Occipital lobe (tissue), 1 donor: ENCODE measurements at regions not wholly inside any gene's neighbourhood (a gene's known extent, or its start where the extent isn't known, plus 50 kb on each side); places are given as distances from the start of the nearest gene placed in this dataset.
"Not testable (repeated sequence)": the region's sequence is repeated elsewhere in the genome, so short reads cannot be mapped to it uniquely, and the experiment has no call there.

ENCODE experiments used
- DNase-seq: peaks from one replicate; lab custom pipeline; 2025; lab: John Stamatoyannopoulos, UW

DNA sequence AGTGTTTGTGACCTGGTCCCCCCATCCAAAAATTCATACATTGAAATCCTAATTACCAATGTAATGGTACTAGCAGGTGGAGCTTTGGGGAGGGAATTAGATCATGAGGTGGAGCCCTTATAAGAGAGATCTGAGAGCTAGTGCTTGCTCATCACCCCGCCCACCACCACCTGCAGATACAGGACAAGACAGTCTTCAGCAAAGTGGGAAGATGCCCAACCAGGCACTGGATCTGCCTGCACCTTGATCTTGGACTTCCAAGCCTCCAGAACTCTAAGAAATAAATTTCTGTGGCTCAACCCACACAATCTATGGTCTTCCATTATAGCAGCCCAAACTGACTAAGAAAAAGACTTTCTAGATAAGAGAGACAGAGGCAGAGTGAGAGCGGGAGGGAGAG is 343.4 kb downstream of the LRRIQ3 start:
- DNase-seq, result no peak

DNA sequence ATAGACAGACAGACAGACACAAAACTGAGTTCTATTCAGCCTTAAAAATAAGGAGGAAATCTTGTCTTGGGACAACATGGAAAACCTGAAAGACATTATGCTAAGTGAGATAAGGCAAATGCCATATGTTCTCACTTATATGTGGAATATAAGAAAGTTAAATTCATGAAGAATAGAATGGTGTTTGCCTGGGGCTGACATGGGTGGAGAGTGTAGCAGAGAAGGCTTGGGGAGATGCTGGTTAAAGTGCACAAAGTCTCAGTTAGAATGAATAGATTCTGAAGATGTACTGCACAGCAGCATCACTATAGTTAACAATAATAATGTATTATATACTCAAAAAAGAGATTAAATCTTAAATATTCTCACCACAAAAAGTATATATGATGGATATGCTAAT is 355.5 kb downstream of the LRRIQ3 start:
- no peak for DNase-seq

DNA sequence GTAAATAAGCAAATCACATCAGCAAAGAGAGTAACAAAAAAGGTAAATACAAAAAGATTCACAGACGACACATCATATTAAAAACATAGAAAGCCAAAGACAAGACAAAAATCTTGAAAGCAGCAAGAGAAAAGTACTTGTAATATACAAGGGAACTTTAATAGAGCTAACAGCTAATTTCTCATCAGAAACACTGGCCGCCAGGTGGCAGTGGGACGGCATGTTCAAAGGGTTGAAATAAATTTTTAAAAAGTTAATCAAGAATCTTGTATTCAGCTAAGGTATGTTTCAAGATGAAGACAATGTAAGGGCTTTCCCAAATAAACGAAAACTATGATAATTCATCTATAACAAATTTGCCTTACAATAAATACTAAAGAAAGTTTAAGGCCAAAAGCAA is 358.1 kb downstream of the LRRIQ3 start:
- DNase-seq, result no peak

DNA sequence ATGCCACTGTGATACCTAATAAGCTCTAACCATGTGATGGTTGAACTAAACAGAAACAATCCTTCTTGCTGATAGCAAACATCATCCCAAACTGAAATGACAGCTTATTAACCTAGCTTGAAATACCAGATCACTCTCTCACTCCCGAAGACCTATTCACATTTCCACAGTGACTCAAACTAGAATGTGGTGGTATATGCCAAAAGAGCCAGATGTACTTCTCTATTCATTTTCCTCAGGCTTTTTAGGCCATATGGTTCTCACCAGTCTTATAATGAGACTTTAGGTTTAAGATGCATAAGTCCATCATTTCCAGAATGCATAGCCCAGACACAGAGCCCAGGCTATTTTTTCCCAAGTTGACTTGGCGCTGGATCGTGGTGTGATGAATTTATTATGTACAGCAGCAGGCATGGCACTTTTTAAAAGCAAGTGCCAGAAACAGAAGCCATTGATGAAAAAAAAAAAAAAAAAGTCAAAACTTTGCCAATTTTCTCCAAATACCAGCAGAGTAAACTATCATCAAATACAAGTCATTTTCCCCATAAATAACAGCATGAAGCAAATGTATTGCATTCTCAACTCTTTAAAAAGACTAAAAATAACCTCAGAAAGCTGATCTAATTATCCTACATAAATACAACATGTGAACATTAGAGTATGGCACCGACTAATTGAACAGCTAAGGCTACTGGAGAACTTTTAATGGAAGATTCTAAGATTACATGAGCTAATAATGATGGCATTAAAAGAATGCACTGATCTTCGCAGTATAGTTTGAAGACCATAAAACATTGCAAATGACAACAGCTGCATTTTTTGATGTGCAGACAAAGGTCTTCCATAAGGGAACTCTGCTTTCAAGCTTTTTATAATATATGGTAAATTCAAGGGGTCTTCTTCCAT is 365.4 kb downstream of the LRRIQ3 start:
- peak; percentile 7 for DNase-seq

DNA sequence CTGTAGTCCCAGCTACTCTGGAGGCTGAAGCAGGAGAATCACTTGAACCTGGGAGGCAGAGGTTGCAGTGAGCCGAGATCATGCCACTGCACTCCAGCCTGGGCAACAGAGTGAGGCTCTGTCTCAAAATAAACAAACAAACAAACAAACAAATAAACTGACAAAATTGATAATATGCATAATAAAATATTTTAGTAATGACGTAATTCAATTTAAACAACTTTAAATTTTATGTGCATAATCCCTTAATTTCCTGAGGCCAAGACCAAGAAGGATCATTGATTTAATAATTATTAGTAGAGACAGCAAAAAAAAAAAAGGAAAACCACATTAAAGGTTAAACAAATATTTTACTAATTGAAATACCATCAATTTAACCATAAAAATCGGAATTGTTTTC is 370.7 kb downstream of the LRRIQ3 start:
- DNase-seq, result not testable (repeated sequence)

DNA sequence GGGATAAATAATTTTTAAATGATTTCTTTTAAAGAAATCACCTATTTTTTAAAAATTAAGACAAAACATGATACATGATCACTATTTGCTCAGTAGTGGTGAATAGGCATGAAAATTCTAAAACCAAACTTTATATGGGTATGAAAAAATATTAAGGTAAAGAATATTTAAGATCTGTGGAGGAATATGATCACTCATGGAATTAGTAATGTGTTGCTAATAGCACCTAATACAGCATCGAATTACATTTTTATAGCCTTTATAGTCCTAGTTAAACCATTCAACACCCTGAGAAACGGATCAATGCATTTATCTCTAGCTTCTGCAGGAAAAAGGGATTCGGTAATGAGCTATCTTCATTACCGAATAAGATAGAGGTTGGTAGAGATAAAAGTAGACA is 373.9 kb downstream of the LRRIQ3 start:
- DNase-seq, result no peak

DNA sequence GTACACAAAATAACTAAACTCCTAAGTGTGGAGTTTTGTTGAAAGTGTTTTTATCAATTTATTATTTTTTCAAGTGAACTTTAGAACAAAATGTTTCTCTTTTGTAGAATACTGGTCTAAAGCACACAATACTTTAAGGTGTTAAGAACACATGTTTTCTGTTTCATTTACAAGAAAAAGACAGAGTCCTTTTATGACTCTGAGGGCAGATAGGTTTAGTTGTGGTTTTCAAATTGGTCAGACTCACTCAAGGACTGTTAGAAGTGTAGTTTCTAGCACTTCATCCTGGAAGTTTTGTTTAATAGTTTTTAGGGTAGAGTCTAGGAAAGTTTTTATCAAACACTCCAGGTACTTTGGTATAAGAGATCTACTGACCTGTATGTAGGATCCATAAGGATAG is 376.5 kb downstream of the LRRIQ3 start:
- no peak for DNase-seq

DNA sequence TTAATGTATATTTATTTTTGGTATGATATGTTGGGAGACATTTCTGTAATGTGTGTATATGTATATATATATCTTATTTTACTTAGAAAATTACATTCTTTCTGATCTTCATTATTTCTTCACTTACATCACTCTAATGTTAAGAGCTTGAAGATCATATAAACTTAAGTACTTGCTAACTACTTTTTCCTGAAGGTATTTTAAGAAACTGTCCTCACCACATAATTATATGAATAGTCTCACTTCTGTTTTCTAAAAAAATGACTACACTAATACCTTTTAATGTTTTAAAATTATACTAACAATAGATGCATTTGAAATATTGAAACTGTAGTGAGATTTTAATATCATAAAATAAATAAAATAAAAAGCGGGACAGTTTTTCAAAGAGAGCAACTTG is 377.1 kb downstream of the LRRIQ3 start:
- no peak for DNase-seq

DNA sequence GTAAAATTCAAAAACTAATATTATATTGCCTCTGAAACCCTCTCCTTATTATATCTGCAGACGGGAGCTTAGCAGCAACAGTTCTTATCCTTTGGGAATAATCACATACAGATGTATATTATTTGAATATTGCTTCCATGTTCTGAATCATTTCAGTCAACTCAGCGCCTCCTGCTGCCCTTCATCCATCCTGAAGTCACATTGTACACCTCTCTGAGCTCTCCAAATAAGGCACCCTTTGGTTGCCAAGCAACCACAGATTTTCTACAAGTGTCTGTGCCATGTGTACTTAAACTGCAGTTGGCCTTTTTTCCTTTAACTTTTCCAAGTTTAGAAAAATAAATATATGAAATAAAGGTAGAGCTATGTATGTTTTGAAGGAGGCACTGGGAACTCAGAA is 384.3 kb downstream of the LRRIQ3 start:
- no peak for DNase-seq

DNA sequence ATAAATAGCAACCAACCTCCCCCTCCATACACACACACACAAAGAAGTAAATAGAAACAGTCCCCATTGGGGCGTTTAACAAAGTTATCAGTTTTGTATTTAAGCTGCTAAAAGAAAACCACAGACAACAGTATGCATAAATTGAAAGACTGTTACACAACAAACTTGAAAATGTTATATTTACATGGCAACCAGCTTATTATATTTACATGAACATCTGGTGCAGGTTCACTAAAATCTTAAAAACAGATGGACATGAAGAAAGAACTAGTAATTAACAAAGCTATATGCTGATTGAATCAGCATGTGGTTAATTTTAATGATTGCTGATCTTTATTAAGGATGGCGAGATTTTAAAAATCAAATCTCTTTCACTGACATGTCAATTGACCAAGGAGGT is 384.7 kb downstream of the LRRIQ3 start:
- DNase-seq, result no peak

DNA sequence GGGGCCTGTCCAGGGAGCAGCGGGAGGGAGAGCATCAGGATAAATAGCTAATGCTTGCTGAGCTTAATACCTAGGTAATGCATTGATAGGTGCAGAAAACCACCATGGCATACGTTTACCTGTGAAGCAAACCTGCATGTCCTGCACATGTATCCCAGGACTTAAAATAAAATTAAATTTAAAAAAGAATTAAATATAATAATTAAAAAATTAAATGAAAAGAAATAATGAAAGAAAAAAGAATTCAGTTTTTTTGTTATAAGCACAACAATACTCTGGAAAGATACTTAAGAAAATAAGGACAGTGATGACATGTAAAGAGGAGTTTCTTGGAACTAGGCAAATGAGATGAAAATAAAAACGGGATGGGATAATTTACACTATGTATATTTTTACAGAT is 386.2 kb downstream of the LRRIQ3 start:
- no peak for DNase-seq

DNA sequence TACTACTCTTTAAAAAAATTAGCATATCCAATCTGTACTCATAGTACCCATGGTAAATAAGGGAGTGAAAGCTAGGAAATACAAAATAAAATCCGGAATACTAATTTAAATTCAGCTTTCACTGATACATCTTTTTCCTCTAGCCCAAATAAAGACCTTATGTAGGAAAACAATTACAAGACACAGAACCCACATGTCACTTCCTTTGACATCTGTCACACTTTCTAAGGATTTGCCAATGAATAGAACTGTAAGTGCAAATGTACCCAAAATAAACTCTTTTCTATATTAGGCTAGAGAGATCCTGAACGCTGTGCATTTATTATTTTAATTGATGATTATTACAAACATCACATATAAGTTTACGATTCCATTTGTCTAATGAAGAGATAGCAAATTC is 393.0 kb downstream of the LRRIQ3 start:
- no peak for DNase-seq

DNA sequence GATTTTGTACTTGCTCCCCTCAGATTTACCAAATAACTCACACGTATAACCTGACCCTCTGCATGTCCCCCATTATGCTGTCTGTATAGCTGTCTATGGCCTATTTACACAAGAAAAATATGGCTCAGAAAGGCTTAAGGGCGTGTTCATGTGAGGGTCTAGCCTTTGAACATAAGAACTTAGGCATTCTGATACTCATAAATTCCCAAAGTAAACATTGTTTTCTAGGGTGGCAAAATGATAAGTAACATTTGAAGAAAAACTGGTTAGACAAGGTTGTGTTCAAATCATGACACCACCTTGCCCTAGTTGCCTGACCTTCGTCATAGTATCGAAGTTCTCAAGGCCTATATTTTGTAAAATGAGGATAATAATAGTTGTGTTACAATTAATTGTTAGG is 394.6 kb downstream of the LRRIQ3 start:
- no peak for DNase-seq

DNA sequence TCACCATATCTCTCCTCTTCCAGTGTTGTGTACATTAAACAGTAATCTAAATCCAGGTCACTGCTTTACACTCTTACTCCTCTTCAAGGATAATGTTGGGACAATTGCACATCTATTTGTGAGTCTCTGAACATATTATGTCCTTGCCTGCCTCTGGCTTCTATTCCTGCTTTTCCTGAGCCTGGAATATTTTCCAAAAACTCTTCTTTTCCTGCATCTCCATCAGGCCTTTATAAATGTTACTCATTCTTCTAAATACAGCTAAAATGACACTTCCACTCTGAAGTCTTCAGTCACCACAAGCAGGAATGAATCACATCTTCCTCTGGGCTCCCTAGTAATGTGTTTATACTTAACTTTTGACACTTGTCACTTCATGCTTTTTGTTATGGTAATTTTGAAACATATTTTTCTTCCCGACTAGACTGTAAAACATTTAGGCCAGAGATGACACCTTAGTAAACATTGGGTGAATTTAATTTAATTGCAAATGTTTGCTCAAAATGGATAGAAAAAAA is 396.0 kb downstream of the LRRIQ3 start:
- DNase-seq, result no peak

DNA sequence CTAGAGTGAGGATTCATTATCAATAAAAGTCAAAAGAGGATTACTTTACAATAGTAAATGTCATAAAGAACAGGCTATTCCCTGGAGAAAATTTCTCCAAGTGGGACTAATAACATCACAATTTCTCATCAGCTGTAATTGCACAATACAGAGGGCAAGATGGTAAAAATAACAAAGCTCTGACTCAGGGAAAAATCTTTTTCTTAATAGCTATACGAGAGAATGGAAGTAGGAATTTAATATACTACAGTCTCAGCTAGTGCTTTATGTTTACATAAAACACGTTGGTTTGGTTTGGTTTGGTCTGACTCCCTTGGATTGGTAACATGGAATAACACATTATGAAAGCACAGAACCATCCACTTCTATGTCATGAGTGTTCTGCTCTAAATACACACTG is 397.6 kb downstream of the LRRIQ3 start:
- no peak for DNase-seq

DNA sequence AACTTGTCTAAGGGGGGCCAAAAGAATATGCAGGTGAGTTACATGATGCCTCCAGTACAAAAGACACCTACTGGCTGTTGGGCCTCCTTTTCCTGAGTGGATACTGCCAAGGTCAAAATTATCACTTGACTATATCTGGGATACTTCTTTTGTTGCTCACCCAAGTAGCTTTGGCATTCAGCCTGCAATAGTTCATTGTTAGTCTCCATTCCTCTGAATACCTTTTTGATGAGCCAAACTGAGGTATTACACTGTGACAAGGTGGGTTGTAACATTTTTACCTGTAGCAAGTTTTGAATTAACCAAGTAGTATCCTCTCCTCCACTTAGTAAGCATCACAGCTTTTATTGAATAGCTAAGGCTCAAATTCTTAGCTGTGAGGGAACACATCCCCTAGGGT is 408.0 kb downstream of the LRRIQ3 start:
- no peak for DNase-seq

DNA sequence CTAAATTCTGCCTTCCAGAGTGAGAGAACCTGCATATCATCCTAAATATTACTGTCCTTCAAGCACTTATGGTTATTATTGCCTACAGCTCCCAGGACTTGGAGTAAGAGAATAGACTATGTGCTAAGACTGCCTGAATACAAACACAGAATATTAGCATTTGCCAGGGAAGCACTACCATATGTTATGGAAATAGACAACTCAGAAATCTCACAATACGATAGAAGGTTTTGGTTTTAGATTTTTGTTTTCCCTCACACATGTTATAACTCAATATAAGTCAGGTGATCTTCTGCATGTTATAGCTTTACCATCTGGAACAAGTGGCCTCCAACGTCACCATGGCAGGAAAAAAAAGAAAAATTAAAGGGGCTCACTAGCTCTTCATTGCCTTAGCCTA is 413.9 kb downstream of the LRRIQ3 start:
- no peak for DNase-seq

DNA sequence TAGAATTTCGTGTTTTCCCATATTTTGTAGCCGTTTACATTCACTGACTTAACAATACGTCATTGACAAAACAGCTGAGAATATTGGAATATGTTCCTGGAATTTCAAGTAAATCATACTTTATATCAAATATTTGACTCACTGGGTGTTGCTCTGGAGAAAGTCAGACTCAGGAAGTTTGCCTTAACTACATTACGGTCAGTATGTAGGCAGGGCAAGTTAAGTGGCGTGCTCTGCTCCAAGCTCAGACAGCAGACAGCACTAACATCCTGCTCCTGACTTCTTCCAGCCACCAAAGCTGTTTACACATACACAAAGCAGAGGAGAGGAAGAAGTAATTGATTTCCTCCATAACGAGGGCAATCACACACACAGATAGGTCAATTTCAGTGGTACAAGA is 414.6 kb downstream of the LRRIQ3 start:
- no peak for DNase-seq

DNA sequence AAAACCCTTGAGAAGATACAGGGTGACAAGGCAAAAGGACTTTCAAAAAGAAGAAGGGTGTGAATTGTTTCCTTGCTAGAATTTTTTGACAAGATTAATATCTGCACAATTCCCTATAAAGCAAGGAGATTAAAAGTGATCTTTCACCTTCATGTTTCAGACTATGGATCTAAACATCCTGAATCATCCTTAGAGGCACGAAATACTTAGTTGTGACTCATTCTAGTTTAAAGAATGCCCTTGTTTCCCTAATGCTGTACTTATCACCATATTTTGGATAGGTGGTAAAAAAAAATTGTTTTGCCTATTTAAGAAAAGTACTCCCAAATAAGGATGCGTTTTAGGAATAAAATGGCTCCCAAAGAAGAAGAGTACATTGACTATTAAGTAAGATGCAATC is 415.1 kb downstream of the LRRIQ3 start:
- no peak for DNase-seq

DNA sequence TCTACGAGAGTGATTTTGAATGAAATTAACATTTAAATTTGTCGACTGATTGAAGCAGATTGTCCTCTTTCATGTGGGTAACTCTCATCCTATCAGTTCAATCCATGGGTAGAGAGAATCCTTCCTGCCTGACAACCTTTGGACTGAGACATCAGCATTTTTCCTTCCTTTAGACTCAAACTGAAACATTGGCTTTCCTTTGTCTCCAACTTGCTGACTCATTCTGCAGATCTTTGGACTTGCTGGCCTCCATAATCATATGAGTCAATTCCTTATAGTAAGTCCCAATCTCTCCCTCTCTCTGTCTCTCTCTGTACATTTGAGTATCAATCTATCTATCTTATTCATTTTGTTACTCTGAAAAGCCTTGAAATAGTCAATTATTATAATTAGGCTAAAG is 416.7 kb downstream of the LRRIQ3 start:
- no peak for DNase-seq

DNA sequence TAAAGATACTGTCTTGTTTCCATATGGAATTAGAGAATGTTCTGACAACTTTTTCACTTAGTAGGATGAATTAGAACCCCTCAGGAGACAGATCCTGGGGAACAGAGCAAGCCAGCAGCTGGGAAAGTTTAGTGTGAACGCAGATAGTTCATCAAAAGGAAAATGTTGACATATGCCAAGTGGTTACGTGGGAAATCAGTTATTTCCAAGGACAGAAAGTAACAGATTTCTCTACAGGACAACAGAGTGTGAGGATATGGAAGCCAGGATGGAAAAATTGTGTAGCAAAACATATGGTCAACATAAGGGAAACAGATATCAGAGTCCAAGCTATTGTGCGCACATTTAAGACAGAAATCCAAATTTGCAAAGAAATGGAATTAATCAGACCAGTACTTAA is 419.5 kb downstream of the LRRIQ3 start:
- DNase-seq, result no peak

DNA sequence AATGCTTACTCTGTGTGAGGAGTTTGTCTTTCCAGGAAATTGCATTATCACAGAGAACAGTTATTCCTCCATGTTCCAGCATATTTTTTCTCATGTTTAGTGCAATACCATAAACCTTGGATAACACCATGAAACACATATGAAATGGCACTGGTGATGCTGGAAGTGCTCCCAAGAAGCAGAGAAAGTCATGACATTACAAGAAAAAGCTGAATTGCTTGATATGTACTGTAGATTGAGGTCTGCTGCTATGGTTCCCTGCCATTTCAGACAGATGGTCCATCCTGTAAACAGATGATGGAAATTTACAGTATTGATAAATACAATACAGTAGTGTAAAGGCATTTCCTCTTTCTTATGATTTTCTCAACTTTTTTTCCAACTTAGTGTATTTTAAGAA is 422.1 kb downstream of the LRRIQ3 start:
- no peak for DNase-seq

DNA sequence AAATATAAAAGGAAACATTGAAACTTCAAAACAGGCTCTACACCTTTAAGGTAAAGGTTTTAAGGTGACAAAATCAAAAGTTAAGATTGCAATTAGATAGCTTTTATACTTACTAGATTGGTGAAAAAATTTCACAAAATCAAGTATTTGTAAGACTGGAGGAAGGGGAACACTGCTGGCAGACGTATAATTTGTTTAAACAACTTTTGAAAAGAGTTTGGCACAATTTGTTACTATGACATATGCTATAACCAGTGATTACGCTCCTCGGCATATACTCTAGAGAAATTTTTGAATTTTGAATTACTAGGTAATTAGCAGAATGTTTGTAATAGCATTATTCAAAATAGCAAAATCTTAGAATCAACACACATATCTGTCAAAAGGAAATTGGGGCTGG is 425.0 kb downstream of the LRRIQ3 start:
- DNase-seq, result no peak

DNA sequence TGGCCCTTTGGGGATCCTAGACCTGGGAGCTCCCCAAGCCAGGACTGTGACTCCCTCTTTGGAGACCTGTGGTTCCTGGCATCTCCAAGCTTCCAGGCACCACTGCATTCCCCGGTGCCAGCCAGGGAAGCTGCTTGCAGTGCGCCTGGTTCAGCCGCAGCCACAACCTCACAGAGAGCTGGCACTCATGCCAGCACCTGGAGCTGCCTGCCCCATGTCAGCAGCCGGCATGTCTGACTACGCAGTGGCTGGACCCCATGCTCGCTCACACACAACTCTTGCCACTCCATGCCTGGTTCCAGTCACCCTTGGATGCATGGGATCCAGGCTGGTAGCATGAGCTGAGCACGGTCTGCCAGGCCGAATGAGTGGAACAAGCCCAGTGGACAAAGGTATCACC is 426.6 kb downstream of the LRRIQ3 start:
- DNase-seq, result no peak
